AG20443 (cell line): ENCODE measurements at regions not wholly inside any gene's neighbourhood (a gene's known extent, or its start where the extent isn't known, plus 50 kb on each side); places are given as distances from the start of the nearest gene placed in this dataset.

Experiments used
- DNase-seq: peaks from one replicate; pipeline ENCODE4 v3.0.0; 2012; ENCODE audit warnings: low spot score, mixed read lengths

DNA sequence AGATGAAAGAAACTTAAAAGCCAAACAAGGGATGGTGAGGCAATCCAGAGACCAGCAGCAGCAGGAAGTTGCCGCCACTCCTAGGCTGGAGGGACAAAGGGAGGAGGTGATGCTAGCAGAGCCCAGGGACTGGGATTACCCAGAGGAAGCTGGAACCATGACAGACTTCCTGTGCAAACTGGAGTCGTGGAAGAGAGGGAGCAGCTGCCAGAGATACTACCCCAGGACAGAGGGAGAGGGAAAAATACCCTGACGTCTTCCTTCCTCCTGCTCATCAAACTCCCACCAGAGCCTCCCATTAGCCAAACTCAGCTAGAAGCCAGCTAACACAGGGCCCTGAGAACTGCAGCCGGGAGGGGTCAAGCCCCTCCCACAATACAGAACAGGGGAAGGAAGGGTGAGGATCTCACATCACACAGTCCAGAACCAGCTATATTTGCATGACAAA is 101.2 kb upstream of the KLF3 start:
- DNase-seq, result peak; percentile 45

DNA sequence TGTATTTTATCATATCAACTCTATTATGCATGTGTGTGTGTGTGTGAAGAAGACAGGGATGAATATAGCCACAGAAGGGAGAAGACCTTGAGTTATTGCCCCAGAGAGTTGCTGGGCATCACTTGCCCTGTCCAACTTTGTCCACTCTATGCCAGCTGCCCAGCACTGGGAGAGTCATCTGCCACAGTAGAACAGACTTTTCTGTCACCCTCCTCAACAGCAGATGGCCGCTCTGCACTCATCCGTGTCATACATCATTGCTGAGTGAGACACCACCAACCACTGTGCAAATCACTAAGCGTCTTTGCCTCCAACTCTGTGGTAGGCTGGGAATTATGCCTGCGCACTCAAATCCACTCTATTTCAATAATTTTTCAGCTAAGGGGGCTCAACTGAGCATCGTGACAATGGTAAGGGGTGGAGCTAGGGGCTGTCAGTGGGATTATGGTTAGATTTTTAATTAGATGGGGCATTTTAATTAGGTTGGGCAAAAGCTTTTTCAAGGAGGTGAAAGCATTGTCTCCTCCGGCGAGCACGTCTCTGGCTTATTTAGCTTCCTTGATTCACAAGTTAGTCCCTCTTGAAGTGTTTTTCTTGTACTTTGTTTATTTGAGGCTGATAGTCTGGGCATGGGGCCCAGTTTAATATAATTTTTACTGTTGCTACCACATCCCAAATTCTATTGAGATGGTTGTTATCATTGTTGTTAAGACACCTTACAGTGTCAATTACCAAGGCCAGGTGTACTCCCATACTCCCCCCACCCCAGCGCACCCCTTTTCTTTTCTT is 100.1 kb upstream of the KLF3 start:
- no peak for DNase-seq

DNA sequence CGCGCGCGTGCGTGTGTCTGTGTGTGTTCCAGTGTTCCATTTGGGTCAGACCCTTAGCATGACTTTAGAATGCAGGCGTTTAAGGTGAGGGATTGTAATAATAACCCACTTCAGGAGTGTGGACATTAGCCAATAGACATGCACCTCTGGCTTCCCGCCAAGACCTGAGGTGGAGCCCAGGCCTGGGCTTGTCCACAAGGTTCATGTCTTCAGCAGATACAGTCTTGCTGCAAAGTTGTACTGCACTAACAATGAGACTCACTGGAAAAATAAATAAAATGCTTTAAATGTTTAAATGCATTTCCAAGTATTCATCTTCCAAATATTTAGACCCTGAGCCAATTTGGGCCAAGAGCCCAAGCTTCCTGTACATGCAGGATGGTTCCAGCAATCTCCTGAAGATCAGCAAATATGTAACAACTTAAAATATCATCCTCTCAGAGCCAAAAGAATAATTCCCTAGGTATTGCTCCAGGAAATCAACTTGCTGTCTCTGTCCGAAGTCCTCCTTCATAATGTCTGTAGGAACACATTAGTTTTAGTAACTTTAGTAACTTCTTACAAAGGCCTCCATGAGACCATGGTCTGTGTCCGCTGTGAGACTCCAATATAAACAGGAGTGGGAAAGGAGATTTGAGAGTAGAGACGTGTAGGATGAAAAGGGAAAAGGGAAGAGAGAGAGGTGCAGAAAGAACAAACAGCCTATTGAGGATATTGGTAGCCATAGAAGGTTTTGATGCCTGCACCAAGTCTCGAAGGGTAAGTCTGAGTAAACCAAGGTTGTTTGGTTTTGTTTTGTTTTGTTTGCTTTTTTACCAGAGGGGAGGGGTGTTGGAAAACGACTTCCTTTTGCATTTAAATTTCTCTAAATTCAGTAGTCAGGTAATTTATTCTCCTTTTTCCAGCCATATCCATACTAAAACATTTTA is 98.5 kb upstream of the KLF3 start:
- DNase-seq, result peak; percentile 48

DNA sequence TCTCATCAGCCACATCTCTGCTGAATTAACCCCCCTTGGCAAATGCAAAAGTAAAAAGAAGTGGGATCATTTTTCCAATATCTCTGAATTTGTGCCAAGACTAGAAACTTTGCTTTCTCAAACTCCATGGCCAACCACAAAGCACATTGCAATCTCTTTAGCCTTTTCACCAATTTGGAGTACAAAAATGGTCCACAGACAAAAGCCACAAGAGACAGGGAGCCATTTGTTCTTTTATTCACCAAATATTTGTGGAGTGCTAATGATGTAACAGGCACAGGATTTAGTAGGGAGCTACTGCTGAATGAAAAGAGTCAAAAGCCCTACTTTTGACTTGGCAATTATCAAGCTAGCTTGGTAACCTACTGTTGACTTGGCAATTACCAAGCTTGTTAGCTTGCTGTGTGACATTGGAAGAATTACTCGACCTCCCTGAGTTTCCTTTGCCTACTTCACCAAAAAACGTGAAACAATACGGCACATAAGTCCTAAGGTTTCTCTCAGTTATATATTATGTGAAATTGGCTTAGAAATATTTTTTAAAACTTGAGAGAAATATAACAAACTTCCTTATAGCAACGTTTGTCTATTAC is 97.1 kb upstream of the KLF3 start:
- DNase-seq, result no peak

DNA sequence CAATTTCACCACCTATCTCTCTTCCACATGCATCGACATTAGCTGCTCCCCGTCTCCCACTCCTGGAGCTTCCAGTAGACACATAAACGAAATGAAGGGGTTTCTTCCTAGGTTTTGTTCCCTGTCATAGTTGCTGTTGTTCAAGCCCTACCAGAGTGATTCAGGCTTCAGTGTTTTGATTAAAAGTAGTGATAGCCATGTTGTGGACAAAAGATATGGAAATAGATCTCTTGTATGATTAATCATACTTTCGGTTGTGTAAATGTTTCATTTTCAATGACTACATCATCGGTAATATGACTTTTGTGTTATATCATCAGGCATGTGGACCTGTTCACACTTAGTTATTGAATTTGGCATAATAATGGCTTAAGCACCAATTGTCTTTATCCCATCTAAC is 96.5 kb upstream of the KLF3 start:
- no peak for DNase-seq

DNA sequence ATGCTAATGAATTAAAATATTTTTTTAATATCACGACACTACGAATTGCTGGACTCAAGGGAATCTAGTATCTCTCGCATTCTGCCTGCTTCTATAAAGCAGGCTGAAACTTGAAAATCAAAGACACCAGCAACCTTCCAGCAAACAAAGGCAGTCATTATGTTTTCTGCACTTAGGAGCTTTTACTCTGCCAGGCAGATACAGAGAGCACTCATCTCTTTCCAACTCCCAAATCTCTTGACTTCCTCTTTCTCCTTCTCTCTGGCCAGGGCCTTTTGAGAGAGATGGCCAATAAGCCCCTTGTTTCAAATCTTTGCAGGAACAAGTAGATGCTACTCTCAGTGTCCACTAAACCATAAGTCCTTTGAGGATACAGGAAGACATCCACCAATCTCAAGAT is 95.2 kb upstream of the KLF3 start:
- DNase-seq, result no peak

DNA sequence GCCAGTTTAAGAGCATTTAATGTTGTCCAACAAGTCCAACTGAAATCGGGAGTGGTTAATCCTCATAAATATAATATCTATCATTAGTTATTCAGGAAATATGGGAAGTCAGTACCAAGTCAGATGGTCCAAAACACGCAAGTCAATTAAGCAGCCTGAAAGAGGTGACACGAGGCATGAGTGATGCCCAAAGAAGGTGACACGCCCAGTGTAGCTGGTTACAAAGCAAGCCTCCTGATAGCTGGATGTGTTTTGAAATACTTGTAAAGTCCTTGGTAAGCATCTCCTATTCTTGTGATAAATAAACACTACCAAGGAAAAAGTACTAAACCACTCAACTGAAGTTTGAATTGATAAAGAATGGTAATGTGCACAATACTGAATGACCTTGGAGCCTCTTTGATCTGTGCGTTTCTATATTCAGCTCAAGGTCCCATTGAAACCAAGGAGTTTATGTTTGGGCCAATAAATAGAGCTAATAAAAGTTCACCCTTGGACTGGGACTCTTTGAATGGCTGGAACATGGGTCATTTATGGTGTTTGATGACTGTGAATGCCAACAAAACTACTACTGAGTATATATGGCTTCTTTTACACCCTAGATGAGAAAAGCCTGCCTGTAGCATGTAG is 93.2 kb upstream of the KLF3 start:
- no peak for DNase-seq

DNA sequence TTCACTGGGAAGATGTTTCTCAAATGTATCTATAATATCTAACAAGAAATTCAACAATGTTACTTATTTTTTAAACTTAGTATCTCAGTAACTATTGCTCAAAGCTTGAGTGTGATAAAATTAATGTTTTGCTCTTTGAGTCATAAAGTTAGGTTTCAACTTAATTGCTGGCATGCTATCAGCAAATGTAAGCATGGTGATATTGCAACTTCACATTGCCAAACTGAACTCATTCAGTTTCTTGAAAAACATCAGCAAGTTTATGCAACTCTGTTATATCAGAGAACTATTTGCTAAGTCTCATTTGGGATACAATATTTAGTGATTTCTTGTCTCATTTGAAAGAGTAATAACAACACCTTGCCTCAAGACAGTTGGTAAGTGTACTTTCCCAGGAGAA is 91.2 kb upstream of the KLF3 start:
- no peak for DNase-seq

DNA sequence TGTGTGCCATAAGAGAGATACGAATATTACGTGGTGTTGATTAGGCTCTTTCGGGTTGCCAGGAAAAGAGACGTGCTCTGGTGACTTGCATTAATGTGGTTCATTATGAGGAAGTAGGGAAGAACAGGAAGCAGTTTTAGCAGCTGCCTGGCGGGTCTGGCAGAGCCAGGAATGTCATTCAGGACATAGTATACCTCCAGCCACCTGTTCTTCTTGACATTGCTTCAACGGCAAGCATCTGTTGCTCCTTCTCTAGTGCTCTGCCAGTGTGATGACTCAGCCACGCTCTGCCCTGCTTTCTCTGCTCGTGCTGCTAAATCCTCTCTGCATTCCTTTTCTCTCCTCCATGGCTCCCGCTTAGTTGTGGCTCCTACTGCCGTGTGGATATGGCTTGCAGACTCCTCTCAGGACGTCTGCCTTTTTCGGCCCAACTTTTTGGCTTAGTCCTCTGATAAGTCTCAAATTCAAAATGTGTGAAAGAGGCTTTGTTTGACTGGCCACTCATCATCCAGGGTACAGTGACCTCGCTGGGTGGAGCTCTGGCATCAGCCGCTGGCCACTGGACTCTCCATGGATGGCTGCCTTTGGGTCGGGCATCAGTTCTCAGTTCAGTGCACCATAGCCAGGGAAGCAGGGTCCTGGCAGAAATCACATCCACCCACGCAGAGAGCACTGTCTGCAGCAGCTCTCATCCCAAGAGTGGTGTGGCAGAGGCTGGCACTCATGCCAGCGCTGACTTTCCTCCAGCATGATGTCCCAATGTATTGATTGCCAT is 89.3 kb upstream of the KLF3 start:
- peak; percentile 38 for DNase-seq

DNA sequence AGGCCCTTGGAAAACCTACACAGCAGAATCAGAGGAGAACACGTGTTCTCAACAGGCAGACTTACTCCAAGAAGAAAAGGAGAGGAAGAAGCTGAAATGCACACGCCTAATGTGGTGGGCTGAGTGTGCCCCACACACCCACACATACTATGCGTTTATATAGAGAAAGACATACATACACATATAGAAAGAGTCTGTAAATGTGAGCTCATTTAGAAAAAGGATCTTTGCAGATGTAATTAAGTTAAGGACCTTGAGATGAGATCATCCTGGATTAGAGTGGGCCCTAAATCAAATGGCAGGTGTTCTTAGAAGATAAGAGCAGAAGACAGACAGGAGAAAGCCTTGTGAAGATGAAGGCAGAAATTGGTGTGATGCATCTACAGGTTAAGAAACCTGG is 87.2 kb upstream of the KLF3 start:
- DNase-seq, result no peak

DNA sequence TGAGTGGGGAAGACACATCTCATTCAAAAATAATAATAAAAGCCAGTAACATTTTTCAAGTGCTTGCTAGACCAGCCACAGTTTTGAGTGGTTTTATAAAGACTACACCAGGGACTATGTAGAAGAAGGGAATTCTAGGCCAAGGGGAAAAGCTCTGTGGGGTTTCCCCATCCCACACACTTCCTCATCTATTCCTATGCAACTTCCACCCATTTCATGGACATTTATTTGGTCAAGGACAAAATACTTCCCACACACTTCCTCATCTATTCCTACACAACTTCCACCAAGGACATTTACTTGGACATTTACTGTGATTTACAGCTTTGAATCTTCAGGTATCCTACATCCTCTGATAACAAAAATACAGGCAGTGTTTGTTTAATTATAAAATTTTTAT is 86.5 kb upstream of the KLF3 start:
- DNase-seq, result no peak

DNA sequence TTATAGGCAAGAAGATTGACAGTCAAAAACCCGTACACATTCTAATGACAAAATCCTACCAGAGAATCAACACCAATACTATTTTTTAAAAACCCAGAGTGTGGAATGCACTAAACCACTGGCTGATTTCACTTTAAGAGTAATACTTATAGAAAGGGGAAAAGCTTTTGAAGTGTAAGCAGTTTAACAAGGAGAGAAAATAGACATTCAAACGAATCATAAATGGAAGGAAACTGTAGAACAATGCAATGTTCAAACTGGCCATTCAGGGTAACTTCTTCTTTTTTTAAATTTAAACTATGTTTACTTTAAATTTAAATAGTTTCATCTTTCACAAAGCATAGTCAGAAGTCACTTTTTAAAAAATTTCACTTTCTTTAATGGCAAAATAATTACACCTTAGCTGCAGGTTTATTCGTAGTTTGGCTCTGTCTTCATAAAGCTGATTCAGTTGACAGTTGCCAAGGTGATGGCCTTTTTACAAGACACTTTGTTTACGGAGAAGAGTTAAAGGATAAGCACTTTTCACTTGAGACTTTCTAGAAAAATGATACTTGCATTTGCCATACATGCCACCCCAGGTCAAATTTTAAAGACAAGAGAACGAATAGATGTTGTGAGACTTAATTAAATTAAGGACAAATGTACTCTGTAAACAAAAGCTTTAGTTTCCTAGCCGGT is 82.4 kb upstream of the KLF3 start:
- no peak for DNase-seq

DNA sequence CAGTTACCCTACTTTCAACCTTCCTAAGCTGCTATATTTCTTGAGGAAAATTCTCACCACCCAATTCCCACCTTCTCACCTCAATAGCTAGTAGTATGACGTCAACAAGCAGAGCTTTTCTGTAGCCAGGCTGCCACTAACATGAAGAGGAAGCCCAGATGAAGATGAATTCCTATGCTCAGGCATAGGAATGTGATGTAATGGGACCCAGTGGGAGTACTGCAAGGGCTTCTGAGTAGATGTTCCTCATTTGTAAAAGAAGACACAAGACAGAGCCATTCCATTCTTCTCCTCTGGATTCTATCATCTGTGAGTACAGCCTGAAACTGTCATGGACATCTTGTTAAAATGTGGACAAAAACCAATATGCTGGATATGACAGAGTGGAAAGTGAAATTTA is 81.6 kb upstream of the KLF3 start:
- DNase-seq, result no peak

DNA sequence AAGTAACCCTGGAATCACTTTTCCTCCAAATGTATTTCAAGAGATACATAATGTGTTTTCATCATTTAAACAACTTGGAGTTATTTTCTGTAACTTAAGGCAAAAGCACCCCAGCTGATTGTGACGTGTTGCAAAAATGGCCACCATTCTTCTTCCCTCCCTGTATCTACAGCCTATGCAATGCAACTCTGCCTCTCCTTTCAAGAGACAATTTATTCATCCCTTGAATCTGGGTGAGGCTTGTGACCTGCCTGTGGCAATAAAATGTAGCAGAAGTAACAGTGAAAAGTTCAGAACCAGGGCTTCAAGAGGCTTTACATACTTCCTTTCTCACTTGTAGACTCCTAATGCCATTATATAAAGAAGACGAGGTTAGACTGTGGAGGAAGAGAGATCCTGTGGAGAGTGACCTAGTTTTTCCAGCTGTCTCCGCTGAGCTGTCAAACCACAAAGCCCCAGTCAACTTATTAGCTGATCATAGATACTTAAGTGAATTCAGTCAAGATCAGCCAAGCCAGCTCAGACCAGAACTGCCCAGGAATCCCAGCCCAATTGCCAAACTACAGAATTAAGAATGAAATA is 81.0 kb upstream of the KLF3 start:
- DNase-seq, result no peak

DNA sequence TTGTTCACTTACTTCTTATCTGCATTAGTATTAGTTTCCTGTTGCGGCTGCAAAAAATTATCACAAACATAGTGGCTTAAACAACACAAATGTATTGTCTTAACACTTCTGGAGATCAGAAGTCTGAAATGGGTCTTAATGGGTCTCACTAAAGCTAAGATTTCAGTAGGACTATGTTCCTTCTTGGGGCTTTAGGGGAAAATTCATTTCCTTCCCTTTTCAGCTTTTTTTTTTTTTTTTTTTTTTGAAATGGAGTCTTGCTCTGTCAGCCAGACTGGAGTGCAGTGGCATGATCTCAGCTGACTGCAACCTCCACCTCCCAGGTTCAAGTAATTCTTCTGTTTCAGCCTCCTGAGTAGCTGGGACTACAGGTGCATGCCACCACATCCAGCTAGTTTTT is 78.1 kb upstream of the KLF3 start:
- no peak for DNase-seq

DNA sequence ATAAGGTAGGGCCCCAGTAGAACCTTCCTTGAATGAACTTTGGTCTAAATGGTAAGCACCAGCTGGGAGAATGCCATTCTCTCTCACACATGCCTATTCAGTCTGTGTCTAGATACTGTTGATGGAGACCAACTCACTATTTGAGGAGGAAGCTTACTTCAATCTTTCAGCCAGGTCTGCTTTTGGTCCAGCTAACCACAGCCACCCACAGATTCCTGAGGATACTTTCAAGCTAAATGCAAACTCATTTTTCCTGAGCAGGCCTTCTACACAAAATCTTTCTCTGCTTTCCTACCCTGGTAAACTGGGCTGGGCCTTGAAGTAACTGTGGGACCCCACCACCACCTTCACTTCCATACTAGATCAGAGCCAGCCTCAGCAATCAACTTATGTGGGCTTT is 76.9 kb upstream of the KLF3 start:
- DNase-seq, result no peak

DNA sequence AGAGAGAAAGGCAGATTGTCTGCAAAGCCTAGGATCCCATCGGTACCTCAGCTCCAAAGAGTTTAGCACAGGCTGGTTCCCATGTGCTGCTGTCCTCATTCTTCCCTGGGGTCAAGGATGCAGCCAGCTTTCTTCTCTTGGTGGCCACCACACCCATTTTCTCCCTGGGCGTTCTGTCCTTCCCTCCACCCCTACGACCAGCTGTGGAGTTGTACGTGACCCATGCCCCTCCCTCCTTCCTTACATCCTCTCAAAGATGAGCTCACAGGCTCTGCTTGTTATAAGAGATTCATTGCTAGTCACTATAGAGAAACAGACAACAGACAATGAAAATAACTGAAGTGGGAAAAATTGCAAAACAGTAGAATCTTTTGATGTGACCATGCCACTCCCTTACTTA is 74.0 kb upstream of the KLF3 start:
- peak; percentile 20 for DNase-seq

DNA sequence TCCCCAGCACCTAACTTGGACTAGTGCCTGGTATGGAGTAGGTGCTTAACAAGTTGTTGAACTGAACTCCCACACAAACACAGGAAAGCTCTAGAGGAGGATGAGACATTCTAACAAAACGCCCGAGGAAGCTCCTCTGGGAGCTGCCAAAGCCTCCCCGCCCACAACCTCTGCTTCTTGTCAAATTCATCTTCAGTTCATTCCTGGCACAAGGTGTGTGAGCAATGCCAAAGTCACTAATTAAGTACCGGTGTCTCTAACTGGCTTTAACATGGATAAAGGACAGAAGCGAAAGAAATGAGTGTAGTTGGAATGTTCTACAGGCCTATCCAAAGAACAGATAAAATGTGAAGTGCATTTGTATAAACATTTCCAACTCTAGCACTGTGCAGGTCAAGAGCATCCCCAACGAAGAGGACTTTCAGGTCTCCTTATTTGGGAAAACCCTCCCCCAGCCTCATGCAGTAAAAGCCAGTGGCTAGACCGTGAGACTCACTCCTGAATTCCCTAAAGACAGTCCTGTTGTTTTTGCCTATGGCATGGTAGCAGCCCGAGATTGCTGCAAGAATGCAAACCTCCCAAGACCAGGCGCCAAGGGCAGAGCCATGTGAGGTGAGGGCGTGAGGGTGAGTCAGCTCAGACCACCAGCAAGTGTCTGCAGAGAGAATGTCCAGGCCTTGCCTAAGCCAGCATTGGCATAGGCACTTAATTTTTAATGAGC is 72.2 kb upstream of the KLF3 start:
- DNase-seq, result no peak

DNA sequence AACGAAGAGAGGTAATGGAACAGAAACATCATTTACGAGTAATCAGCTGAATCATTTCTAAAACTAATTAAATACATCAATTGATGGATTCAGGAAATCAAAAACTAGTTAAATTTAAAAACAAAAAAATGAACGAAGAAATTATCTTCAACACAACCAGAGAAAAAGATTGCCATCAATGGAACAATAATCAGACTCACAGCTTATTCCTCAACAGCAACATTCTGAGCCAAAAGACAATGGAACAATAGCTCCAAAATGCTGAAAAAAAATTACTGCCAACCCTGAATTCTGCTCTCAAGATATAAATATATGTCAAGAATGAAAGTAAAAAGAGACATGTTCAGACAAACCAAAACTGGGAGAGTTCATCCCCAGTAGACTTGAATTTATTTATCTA is 65.5 kb upstream of the KLF3 start:
- DNase-seq, result no peak

DNA sequence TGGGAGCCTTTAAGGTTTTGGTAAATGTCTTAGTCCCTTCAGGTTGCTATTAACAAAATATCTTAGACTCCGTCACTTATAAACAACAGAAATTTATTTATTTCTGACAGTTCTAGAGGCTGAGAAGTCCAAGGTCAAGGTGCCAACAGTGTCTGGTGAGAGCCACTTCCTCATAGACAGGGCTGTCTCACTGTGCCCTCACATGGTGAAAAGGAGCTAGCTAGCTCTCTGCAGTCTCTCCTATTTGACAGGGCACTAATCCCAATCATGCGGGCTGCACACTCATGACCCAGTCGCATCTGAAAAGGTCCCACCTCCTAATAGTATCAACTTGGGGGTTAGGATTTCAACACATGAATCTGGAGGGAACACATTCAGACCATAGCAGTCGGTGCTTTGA is 63.4 kb upstream of the KLF3 start:
- no peak for DNase-seq
